Fibroblast of skin of right biceps (primary cell): ENCODE measurements at regions not wholly inside any gene's neighbourhood (a gene's known extent, or its start where the extent isn't known, plus 50 kb on each side); places are given as distances from the start of the nearest gene placed in this dataset.

Experiments
- DNase-seq: peaks from one replicate; pipeline ENCODE4 v3.0.0-alpha.2; 2013

DNA sequence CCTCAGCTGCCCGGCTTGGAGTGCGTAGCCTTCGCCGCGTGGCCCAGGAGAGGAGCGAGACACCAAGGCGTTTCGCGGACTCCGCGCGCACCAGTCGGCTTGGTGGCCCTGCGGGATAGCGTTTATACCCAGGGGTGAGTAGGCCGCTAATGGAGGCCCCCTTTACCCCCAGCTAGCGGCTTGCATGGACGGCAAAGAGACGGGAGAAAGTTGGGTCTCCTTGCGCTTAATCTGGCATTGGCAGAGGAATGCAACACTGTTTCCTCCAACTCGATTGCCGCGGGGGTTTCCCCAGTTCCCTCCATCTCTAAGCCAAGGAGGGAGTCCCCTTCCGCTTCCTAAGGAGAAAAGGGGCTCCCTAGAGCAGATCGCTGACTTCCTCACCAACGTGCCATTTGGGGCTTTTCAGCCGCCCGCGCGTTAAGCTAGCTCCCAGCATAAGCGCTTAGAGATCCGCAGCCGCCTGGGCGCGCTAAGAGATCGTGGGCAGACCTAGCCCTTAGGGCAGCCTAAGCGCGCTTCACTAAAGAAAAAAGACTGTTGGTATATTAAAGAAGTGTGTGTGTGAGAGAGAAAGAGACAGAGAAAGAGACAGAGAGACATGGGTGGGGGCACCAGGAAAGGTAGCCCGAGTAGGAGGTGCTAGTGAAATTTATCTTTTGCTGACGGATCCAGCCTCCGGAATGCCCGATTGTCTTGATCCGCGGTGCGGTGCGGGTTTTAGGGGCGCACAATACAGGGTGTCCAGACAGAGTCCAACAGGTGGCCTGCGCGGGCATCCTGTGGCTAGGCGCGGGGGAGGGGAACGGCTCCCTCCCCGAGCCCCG, 597.9 kb upstream of the SGCD start:
- DNase-seq, result peak; percentile 80

DNA sequence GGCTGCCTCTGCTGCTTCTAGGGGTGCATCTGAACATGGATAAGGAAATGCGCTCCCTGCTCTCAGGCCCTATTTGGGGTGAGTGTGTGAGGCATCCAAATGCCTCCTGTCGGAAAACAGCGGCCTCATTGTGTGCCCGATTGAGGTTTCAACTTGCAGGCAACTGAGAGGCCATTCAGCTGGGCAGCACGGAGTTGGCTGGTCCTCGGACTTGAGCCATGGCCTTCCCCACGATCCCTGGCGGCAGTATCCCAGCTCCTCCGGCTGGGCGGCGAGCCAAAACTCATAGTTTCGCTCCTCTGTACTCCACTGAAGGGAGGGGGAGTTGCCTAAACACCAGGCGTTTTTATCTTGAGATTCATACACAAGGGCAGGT, 597.3 kb upstream of the SGCD start:
- DNase-seq, result peak; percentile 66

- no peak for DNase-seq
Observed at GRCh38 chr5:155732587-155733376, 594.2 kb upstream of the SGCD start.

DNA sequence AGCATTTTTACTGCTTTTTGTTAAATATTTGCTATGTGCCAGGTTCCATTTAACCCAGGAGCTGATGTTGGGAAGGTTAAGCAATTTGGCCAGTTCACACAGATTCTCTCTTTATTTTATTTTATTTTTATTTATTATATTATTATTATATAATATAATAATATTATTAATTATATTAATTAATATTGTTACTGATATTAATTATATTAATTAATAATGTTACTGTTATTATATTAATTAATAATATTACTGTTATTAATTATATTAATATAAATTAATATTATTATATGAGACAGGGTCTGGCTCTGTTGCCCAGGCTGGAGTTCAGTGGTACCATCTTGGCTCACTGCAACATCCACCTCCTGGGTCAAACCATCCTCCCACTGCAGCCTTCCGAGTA, 593.0 kb upstream of the SGCD start:
- no peak for DNase-seq

- peak; percentile 59 for DNase-seq
Observed at GRCh38 chr5:155735388-155735787, 591.6 kb upstream of the SGCD start.

GRCh38 chr5:155738616-155739015, 588.3 kb upstream of the SGCD start:
- no peak for DNase-seq

DNA sequence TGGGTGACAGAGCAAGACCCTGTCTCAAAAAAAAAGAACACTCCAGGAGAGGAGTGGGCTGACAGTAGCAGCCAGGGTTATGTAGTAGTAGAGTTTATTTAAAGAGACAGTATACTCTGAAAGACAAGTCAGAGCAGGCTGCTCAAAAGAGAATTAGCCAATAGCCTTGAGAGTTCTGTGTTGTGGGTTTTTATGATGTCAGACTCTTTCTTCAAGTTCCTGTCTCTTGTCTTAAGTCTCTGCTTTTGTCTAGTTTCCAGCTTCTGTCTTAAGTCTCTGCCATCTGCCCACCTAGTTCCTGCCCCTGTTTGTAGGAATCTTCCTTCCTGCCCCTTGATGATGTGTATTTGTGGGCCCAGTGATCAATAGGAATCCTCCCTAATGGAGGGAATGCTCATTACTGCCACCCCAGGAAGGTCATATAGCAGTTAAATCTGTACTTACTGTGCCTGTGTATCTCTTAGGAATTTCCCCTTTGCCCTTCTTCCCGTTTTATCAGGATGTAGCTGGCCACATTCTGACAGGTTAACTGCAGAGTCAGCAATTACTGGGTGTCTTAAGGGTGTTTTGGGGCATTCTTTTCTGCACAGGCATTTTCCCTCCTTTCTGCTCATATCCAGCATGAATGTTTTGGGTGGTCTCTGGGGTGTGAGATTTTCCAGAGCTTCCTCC, 580.5 kb upstream of the SGCD start:
- DNase-seq, result peak; percentile 21

- DNase-seq, result peak; percentile 62
Observed at GRCh38 chr5:155750101-155750500, 576.9 kb upstream of the SGCD start.

DNA sequence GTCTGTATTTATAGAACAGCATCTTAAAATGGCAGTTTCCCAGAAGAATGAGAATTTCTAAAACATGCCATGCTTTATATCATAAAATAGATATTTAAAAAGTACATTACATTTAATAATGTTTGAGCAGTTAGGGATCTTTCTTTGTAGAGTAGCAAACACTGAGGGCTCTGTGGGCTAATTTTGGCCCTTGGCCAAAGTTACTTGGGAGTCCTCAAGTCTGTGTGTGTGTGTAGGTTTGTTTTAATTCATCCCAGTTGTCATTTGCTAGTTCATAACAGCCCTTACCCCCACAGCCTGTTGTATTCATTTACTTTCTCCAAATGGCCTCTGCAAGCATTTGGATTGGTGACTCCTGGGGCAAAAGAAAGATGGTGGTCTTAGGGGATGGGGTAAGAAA, 576.4 kb upstream of the SGCD start:
- peak; percentile 43 for DNase-seq

DNA sequence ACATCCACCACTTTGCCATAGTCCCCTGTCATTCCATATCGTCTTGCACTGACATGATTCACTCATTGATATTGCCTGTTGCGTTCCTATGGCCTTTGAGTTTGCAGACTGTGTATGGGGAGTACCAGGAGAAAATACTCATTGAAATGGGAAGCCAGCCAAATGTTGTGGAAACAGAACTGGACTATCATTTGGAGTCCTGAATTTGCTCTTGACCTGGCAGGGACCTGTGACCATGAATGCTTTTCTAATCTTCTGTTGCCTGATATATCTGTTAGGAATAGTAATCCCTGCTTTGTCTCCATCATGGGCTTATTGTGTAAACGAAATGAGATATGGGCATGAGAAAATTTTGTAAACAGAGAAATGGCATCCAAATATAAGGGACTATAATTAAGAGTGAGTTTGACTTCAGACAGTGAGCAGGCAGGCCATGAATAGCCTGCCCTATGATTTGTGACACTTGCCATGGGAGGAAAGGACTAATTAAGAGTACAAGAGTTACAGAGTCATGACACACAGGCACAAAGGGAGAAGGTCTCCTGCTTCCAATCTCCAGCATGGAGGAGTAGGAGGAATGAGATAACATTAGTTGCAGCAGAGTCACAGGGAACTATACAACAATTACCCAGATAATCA, 572.9 kb upstream of the SGCD start:
- no peak for DNase-seq

GRCh38 chr5:155759252-155759651, 567.7 kb upstream of the SGCD start:
- no peak for DNase-seq

DNA sequence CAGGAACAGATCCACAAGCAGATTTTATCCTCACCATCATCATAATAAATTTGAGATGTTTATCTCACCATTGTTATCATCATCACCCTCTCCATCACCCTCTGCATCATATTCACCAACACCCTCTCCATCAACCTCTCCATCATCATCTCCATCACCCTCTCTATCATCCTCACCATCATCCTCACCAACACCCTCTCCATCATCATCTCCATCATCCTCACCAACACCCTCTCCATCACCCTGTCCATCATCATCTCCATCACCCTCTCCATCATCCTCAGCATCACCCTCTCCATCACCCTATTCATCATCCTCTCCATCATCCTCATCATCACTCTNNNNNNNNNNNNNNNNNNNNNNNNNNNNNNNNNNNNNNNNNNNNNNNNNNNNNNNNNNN, 567.0 kb upstream of the SGCD start:
- no peak for DNase-seq

- no peak for DNase-seq
Observed at GRCh38 chr5:155761502-155761901, 565.5 kb upstream of the SGCD start.

DNA sequence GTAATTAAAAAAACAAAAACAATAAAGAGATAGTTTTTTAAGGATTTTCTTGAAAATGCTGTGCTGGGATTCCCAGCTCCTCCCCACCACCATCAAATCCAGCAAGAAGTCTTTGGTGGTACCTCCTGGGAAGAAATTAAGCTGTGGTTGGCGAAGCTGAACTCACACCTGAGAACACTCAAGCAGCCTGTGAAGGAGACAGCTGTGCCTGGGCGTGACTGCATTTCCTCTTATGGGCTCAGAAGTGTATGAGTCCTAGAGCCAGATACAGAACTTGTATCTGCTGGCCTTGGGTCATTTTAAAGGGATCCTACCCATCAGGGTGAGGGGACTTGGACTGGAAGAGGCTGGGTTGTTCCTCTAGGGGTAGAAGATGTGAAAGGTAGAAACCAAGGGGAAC, 561.2 kb upstream of the SGCD start:
- no peak for DNase-seq

- DNase-seq, result peak; percentile 22
Observed at GRCh38 chr5:155767470-155767869, 559.5 kb upstream of the SGCD start.

- no peak for DNase-seq
Observed at GRCh38 chr5:155768332-155768731, 558.6 kb upstream of the SGCD start.

- no peak for DNase-seq
Observed at GRCh38 chr5:155772009-155772662, 554.8 kb upstream of the SGCD start.

- no peak for DNase-seq
Observed at GRCh38 chr5:155773680-155774079, 553.3 kb upstream of the SGCD start.

DNA sequence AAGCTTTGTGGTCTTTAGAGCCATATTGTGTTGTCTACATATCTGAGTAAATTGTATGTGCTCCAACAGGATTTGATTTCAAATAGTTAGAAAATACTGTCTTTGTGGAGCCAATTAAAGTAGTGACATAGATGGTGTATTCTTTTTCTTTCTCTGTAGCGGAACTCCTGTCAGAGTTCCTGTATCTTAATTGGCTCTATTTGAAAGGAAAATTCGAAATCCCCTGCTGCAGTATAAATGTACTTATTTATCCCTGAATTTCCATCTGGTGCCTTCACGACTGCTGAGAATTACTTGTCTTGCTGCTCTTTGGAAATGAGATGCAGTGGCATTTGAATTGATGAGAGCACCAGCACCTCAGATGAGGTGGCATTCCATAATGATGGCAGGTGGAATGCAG, 546.7 kb upstream of the SGCD start:
- DNase-seq, result no peak

DNA sequence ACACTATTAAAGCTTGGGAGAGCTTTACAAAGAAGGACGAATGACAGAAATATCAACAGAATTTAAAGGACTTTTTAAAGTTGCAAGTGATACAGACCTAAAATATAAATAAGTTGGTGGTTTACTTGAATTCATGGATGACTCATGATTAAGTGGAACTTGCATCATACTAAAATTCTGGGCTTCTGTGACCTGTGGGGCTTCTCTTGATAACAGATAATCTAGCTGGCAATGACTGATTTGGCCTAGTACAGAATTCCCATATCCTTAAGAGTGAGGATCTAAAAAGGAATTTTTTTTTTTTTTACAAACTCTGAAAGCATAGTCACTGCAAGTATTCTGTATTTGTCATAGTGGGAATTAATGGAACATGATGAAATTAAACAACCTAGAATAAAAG, 543.7 kb upstream of the SGCD start:
- DNase-seq, result peak; percentile 76

GRCh38 chr5:155783791-155784190, 543.2 kb upstream of the SGCD start:
- DNase-seq, result peak; percentile 24

GRCh38 chr5:155786108-155786507, 540.9 kb upstream of the SGCD start:
- DNase-seq, result no peak

GRCh38 chr5:155792873-155793272, 534.1 kb upstream of the SGCD start:
- no peak for DNase-seq
